CD4-positive, alpha-beta T cell (primary cell): ENCODE measurements at regions not wholly inside any gene's neighbourhood (a gene's known extent, or its start where the extent isn't known, plus 50 kb on each side); places are given as distances from the start of the nearest gene placed in this dataset.

Experiments
- ATAC-seq: fragments of 200-7000 bp; cut with Tn5 transposase; one replicate; pipeline ENCODE4 v1.10.0; 2022; ENCODE audit warnings: mild to moderate bottlenecking; ENCODE audit not compliant: poor library complexity
- CTCF ChIA-PET: fragments of 350-600 bp; sonication (Branson Sonifier 250); formaldehyde crosslinking; loops from one replicate; lab custom pipeline; 2021; ENCODE audit warnings: antibody characterized with exemption, inconsistent platforms; lab: Charles Lee
- POLR2A ChIA-PET: fragments of 350-600 bp; sonication (Branson Sonifier 250); formaldehyde crosslinking; loops from one replicate; lab custom pipeline; 2021; ENCODE audit warnings: antibody characterized with exemption, inconsistent platforms; lab: Charles Lee
- DNase-seq, 14 experiments: peaks; one replicate each; pipeline ENCODE4 v3.0.0-alpha.2; 2013 to 2020; ENCODE audit warnings: mixed read lengths in 2 of 14
- H3K27ac ChIP-seq, 2 donors: one replicate each; pipeline versions ENCODE4 v1.5.1 to v1.7.0; 2013; ENCODE audit warnings: low read length in 2 of 2, low read depth in 1 of 2, mild to moderate bottlenecking in 1 of 2
- H3K27me3 ChIP-seq, 2 experiments: 1 replicate in 1 of 2; 2 replicates in 1 of 2; pipeline versions ENCODE4 v1.6.1 to v1.7.0; 2013; ENCODE audit warnings: low read length in 2 of 2, control low read depth in 1 of 2, mild to moderate bottlenecking in 1 of 2, moderate library complexity in 1 of 2; ENCODE audit not compliant: insufficient read depth in 2 of 2, control insufficient read depth in 1 of 2
- H3K36me3 ChIP-seq: one replicate; pipeline ENCODE4 v1.6.1; 2013; ENCODE audit warnings: low read length, control low read depth; ENCODE audit not compliant: insufficient read depth
- H3K4me1 ChIP-seq: one replicate; pipeline ENCODE4 v1.6.1; 2013; ENCODE audit warnings: low read length, control low read depth; ENCODE audit not compliant: insufficient read depth
- H3K4me3 ChIP-seq: one replicate; pipeline ENCODE4 v1.5.1; 2013; ENCODE audit warnings: mild to moderate bottlenecking, low read length, moderate library complexity
- H3K9me3 ChIP-seq, 2 experiments: 1 replicate in 1 of 2; 2 replicates in 1 of 2; pipeline versions ENCODE4 v1.6.1 to v1.7.0; 2013; ENCODE audit warnings: low read length in 2 of 2, mild to moderate bottlenecking in 2 of 2, control low read depth in 1 of 2, moderate library complexity in 1 of 2; ENCODE audit not compliant: control insufficient read depth in 1 of 2, insufficient read depth in 1 of 2
- H3K27ac Mint-ChIP-seq: one replicate; pipeline ENCODE4 v1.8.0; 2020; ENCODE audit warnings: mixed read lengths
- H3K27me3 Mint-ChIP-seq: one replicate; pipeline ENCODE4 v1.8.0; 2021; ENCODE audit warnings: mixed read lengths
- H3K36me3 Mint-ChIP-seq: one replicate; pipeline ENCODE4 v1.8.0; 2021; ENCODE audit warnings: low read depth, mixed read lengths
- H3K4me1 Mint-ChIP-seq: one replicate; pipeline ENCODE4 v1.8.0; 2021; ENCODE audit warnings: low read depth, mixed read lengths
- H3K4me3 Mint-ChIP-seq: one replicate; pipeline ENCODE4 v1.8.0; 2020; ENCODE audit warnings: mild to moderate bottlenecking, mixed read lengths
- H3K9me3 Mint-ChIP-seq: one replicate; pipeline ENCODE4 v1.8.0; 2020; ENCODE audit warnings: mixed read lengths
- intact Hi-C, 2 experiments: fragments of 100-400 bp; cut with DNase I in 1 of 2; cut with micrococcal nuclease in 1 of 2; formaldehyde crosslinking; loops; one replicate each; pipeline versions ENCODE4 v1.15.1 to v1.9.0; 2023 to 2025; cut with DNase I, micrococcal nuclease
- TF ChIP-seq, protein P1 (sequence below): fragments of 200-600 bp; IDR thresholded peaks from one replicate; pipeline ENCODE4 v1.8.0; 2022; ENCODE audit warnings: antibody characterized with exemption, mild to moderate bottlenecking

DNA sequence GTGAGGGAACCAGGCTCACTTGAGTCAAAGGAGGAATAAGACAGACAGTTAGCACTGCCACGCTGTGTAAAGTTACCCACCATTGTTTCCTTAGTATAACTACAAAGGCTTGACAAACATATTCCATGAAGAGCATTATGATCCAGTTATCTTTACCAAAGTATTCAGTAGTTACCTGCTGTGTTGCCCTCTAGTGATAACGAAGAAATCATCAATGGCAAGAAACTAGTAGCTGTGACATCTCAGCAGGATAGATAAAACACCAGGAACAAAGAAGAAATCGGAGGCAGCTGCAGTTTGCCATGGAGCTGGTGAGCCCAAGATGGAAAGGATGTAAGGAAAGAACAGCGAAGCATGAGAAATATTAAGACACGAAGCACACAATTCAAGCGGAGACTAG, 215.3 kb upstream of the FSHR start:
- intact Hi-C loops = no loop called here
- H3K4me1 ChIP-seq = no peaks in the 10 kb centered on the region
- TF ChIP-seq, protein P1, sequence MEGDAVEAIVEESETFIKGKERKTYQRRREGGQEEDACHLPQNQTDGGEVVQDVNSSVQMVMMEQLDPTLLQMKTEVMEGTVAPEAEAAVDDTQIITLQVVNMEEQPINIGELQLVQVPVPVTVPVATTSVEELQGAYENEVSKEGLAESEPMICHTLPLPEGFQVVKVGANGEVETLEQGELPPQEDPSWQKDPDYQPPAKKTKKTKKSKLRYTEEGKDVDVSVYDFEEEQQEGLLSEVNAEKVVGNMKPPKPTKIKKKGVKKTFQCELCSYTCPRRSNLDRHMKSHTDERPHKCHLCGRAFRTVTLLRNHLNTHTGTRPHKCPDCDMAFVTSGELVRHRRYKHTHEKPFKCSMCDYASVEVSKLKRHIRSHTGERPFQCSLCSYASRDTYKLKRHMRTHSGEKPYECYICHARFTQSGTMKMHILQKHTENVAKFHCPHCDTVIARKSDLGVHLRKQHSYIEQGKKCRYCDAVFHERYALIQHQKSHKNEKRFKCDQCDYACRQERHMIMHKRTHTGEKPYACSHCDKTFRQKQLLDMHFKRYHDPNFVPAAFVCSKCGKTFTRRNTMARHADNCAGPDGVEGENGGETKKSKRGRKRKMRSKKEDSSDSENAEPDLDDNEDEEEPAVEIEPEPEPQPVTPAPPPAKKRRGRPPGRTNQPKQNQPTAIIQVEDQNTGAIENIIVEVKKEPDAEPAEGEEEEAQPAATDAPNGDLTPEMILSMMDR = no peak
- H3K36me3 ChIP-seq = no peaks in the 10 kb centered on the region
- no peak overlapping the region for H3K4me3 ChIP-seq
- Mint-ChIP-seq H3K27me3 (no peaks in the 10 kb centered on the region), H3K9me3 (peaks cover 6% of the 10 kb centered on the region), H3K4me1 (no peaks in the 10 kb centered on the region), H3K27ac (no peak overlapping the region), H3K36me3 (no peaks in the 10 kb centered on the region), H3K4me3 (no peak overlapping the region)
- peaks cover 0 to 4% of the 10 kb centered on the region in 2 experiments for H3K9me3 ChIP-seq
- ATAC-seq = no peak
- no peaks in the 10 kb centered on the region for H3K27me3 ChIP-seq
- no peak overlapping the region for H3K27ac ChIP-seq
- ChIA-PET CTCF (no interaction called here), POLR2A (interaction anchor here (0.6 kb wide), 1 partner anchor 240 kb away, joined by 4 read pairs; no protein-coding TSS in a partner anchor)
- DNase-seq = no peak

DNA sequence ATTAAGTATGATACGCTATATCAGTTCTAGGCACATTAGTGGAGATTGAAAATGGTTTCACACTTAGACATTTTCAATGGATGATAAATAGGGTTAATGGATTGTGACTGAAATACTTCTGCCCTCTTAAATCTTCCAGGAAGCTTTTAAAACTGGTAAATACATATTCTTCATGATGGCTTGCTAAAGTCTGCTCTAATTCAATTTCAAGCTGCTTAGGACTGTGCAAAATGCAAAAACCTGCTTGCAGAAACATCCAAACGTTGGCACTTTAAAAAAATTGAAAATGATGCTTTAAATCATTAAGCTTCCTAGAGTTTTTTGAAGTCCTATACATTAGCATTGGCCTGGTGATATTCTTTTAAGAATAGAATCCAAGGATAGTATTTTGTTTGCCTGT, 214.8 kb upstream of the FSHR start:
- Histone ChIP-seq H3K9me3 (peaks cover 0 to 4% of the 10 kb centered on the region in 2 experiments), H3K27ac (no peak overlapping the region), H3K4me3 (no peak overlapping the region), H3K36me3 (no peaks in the 10 kb centered on the region), H3K27me3 (no peaks in the 10 kb centered on the region), H3K4me1 (no peaks in the 10 kb centered on the region)
- Mint-ChIP-seq H3K4me1 (no peaks in the 10 kb centered on the region), H3K9me3 (peaks cover 4% of the 10 kb centered on the region), H3K27ac (no peak overlapping the region), H3K27me3 (no peaks in the 10 kb centered on the region), H3K36me3 (no peaks in the 10 kb centered on the region), H3K4me3 (no peak overlapping the region)
- DNase-seq (no peak), ATAC-seq (no peak)
- TF ChIP-seq, protein P1 = no peak
- ChIA-PET CTCF (no interaction called here), POLR2A (no interaction called here)
- intact Hi-C loops = no loop called here

DNA sequence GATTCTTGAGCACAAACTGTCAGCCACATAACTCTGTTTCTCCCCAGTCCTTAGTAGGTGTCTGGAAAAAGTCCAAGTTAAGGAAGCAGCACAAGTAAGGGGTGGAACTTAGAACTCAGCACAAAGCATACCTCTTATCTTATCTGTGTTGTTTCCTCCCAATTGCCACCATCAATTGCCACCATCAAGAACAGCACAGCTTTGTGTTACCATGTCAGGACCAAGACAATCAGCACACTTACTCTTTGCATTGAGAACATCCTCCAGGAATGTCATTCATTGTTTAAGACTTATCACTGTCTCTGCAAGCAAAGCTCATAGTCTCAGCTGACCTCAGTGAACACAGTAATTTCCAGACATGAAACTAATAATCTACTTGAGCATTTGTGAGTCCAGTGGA, 212.7 kb upstream of the FSHR start:
- no peaks in the 10 kb centered on the region for H3K36me3 Mint-ChIP-seq

More for the DNA sequence above, 212.7 kb upstream of the FSHR start:
- DNase-seq (no peak), ATAC-seq (no peak)
- no peaks in the 10 kb centered on the region for H3K27me3 Mint-ChIP-seq
- peaks cover 4% of the 10 kb centered on the region for H3K9me3 Mint-ChIP-seq
- Histone ChIP-seq H3K9me3 (peaks cover 0 to 6% of the 10 kb centered on the region in 2 experiments), H3K4me1 (no peaks in the 10 kb centered on the region), H3K27me3 (no peaks in the 10 kb centered on the region), H3K27ac (no peak overlapping the region), H3K4me3 (no peak overlapping the region), H3K36me3 (no peaks in the 10 kb centered on the region)
- POLR2A ChIA-PET = no interaction called here
- no peak overlapping the region for H3K27ac Mint-ChIP-seq
- no peaks in the 10 kb centered on the region for H3K4me1 Mint-ChIP-seq
- CTCF ChIA-PET = no interaction called here
- H3K4me3 Mint-ChIP-seq = no peak overlapping the region
- intact Hi-C loops = no loop called here
- TF ChIP-seq, protein P1 = no peak
